HUDEP-2 (cell line): ENCODE measurements at regions not wholly inside any gene's neighbourhood (a gene's known extent, or its start where the extent isn't known, plus 50 kb on each side); places are given as distances from the start of the nearest gene placed in this dataset.

Experiments used
- DNase-seq, 76 experiments: peaks; one replicate each; lab custom pipeline; 2025; ENCODE audit not compliant: unreplicated experiment in 76 of 76; lab: John Stamatoyannopoulos, UW

- no peak for DNase-seq
Measured at GRCh38 chr6:120141601-120142000, 792.0 kb upstream of the MAN1A1 start.

DNA sequence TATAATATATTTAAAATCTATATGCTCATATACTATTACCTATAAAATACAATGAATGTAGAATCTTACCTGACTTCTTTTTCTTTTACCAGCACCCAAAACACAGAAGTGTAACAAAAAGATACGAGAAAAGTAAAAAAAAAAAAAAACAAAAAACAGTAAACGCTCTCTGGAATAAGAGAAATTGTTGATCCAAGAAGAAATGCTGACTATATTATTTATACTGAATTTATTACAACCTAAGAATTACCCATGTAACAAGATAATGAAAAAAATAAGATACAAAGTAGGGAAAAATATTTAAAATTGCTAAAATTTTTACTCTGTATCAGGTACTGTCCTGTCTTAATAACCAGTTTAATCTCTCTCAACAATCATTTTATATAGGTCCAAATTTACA lies 787.9 kb upstream of the MAN1A1 start:
- DNase-seq: no peak

- DNase-seq: no peak
Measured at GRCh38 chr6:120129228-120129627, 779.7 kb upstream of the MAN1A1 start.

GRCh38 chr6:120122401-120122800 lies 772.8 kb upstream of the MAN1A1 start:
- DNase-seq: no peak

GRCh38 chr6:120116343-120116742 lies 766.8 kb upstream of the MAN1A1 start:
- DNase-seq: no peak

GRCh38 chr6:120112980-120113379 lies 763.4 kb upstream of the MAN1A1 start:
- no peak for DNase-seq

GRCh38 chr6:120111001-120111400 lies 761.4 kb upstream of the MAN1A1 start:
- DNase-seq: no peak

- no peak for DNase-seq
Measured at GRCh38 chr6:120108061-120108795, 758.7 kb upstream of the MAN1A1 start.

DNA sequence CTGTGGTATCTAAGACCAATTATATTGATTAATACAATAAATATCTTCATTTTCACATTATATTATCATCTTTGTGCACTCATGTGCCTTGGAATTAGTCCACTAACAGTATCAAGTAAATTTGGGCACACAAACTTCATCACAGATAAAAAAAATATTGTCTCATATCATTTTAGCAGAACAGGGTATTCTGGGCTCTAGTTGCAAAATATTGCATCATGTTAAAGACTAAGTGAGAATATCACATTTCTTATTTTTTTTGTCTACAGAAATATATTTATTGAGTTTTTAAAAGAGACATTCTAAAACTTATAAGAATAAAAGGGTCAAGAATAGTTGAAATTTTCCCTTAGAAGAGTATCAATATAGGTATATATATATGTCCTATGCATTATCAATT lies 754.1 kb upstream of the MAN1A1 start:
- no peak for DNase-seq

DNA sequence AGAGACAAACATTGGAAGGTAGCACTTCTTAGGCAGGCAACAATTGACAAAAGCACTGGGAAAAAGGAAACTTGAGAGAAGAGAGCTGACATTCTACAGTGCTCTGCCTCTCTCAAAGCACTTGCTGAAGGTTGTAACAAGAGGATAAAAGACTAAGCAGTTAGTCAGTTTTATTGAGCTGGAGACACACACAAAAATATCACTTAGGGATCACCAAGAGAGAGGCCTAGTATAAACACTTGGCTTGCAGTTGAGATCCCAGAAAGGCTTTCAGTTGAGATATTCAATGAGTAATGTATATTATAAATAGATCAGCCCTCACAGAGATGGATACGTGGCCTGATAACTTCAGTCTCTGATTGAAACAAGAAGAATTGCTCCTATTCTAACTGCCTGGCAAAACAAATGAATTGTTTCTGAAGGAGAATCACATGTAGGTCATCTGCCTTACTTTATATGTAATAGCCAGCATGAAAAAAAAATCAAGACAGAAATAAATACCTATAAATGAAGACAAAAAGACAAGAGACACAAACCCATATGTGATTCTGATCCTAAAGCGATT lies 747.2 kb upstream of the MAN1A1 start:
- no peak for DNase-seq

DNA sequence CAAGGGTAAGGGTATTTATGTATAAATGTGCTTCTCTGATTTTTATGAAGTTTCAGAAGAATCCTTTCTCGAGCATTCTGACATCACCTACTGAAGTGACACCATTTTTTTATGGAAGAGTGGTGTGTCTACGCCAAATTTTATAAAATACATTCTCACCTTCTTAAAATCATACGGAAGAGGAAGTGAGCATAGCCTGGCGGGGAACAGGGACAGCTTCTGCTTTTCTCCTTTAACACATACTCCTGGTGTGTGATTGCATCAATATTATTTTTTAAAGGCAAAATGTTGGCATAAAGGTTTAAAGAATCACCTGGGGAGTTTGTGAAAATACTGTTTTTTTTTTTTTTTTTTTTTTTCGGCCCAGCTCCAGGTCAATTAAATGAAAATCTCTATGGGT lies 733.6 kb upstream of the MAN1A1 start:
- no peak for DNase-seq

- DNase-seq: no peak
Measured at GRCh38 chr6:120077489-120077888, 727.9 kb upstream of the MAN1A1 start.

- no peak for DNase-seq
Measured at GRCh38 chr6:120058410-120058809, 708.8 kb upstream of the MAN1A1 start.

DNA sequence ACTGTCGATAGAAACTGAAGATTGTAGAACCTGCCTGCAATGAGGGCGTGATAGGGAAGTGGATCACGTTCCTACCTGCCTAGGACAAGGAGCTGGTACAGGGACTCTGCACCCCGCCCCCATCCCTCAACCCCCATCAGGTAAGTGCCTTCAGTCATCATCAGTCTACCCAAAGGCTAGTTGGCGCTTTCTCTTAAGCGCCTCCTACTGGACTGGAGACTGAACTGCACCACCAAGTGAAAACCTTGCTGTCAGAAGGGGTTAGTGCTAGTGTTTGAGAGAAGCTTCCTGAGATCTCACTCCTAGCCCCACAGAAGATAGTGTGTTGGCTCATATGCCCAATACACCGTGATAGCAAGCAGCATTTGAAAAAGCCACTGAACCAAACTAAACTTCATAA lies 706.5 kb upstream of the MAN1A1 start:
- DNase-seq: peak in 15 of 76 experiments; percentile 1 to 25 (median 8)

- no peak for DNase-seq
Measured at GRCh38 chr6:120055071-120055470, 705.5 kb upstream of the MAN1A1 start.

DNA sequence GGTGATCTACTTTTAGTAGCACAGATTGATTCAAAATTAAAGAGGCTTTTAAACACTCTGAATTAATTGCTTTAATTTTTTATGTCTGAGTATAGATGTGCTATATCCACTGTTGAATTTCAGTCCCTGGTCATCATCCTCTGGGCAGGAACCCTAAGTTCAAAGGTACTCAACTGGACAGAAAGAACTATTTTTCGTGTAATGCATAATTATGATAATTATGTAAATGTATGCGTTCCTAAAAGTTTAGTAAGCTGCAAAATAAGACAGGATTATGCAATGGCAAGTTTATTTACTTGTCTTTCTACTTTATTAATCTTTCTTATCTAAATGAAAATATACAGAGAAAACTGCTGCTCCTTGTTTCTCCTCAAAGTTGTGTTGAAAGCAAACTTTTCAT lies 690.1 kb upstream of the MAN1A1 start:
- DNase-seq: no peak

DNA sequence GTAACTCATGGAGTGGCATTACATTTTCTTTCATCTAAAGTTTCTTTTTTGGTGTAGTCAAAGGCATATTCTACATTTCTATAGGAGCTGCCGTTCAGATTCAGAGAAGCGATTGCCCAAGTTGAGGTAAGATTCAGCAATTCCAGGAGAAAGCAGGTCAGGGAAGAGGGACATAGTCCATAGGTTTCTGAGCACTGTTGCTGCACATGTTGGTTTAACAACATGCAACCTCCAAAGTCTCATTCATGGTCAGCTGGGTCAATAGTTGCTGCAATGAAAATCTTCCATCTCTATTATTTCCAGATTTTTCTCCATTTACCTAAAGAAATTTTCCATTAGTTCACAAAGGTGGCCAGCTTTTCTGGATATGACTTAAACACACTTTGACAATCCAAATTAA lies 682.3 kb upstream of the MAN1A1 start:
- no peak for DNase-seq

- DNase-seq: no peak
Measured at GRCh38 chr6:120026791-120027190, 677.2 kb upstream of the MAN1A1 start.

GRCh38 chr6:120010075-120010474 lies 660.5 kb upstream of the MAN1A1 start:
- no peak for DNase-seq

- peak in 1 of 76 experiments; percentile 3 for DNase-seq
Measured at GRCh38 chr6:120005292-120005976, 655.9 kb upstream of the MAN1A1 start.

DNA sequence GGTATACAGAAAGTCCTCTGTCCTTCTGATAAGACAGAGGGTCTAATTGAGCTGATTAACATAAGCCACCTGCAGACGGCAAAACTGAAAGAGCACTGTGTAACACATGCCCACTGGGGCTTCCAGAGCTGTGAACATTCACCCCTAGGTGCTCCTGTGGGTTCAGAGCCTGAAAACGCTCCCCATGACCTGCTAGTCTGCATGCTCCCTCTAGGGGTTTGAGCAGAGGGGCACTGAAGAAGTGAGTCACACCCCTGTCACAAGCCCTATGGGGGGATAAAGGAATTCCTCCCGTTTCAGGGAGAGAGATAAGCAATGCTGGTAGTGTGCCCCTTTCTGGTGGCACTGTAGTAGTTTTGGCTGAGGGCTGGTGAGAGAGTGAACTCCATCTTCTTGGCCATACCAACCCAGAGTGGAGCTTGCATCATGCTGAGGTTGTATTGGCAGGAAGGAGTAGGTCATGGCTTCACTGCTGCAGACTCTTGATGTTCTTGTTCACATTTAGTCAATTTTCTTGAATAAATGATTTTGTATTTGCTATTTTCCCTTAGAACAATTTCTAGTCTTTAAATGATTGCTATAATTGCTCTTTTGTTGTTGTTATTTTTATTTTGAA lies 637.5 kb upstream of the MAN1A1 start:
- DNase-seq: peak in 1 of 76 experiments; percentile 9
